ENCODE measurements at regions not wholly inside any gene's neighbourhood (a gene's known extent, or its start where the extent isn't known, plus 50 kb on each side); places are given as distances from the start of the nearest gene placed in this dataset.

DNA sequence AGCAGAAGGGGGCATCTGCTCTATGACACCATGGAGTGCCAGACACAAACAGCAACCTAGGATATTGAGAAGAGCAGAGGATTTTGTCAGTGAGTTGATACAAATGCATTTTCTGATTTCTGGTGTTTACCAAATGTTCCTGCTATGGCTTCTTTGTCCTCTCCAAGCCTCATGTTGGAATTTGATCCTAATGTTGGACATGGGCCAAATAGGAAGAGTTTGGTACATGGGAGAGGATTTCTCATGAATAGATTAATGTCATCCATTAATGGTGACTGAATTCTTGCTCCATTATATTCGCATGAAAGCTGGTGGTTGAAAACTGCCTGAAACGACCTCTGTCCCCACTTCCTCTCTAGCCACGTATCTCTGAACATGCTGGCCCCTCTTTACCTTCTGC, 1002.2 kb upstream of the FLRT2 start:
- no peak for DNase-seq (ENCODE audit: low read depth)
- TF ChIP-seq, protein P1, sequence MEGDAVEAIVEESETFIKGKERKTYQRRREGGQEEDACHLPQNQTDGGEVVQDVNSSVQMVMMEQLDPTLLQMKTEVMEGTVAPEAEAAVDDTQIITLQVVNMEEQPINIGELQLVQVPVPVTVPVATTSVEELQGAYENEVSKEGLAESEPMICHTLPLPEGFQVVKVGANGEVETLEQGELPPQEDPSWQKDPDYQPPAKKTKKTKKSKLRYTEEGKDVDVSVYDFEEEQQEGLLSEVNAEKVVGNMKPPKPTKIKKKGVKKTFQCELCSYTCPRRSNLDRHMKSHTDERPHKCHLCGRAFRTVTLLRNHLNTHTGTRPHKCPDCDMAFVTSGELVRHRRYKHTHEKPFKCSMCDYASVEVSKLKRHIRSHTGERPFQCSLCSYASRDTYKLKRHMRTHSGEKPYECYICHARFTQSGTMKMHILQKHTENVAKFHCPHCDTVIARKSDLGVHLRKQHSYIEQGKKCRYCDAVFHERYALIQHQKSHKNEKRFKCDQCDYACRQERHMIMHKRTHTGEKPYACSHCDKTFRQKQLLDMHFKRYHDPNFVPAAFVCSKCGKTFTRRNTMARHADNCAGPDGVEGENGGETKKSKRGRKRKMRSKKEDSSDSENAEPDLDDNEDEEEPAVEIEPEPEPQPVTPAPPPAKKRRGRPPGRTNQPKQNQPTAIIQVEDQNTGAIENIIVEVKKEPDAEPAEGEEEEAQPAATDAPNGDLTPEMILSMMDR (IDR thresholded peaks at IDR 0.05; ENCODE audit: low read length, missing control alignments): no peak
- no peak overlapping the region for H3K4me3 ChIP-seq (replicated peaks; ENCODE audit: low read depth, low read length)

DNA sequence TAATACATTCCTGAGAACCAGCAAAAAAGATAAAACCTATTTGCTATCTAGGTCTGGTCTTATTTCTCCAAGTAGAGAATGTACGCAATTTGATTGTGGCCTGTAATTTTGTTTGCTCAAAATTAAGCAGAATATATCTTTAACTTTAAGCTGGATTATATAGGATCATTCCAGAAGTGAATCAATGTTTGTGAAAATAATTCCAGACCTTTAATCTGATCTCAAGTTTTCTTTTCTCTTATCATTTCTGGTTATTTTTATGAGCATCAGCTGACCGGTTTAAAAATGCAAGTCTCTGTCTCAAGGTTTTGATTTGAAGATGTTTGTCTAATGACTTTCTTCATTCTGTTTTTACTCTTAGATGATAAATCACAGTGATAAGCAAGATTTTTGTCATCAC, 997.9 kb upstream of the FLRT2 start:
- no peak for DNase-seq (ENCODE audit: low read depth)
- H3K4me3 ChIP-seq (replicated peaks; ENCODE audit: low read depth, low read length): no peak overlapping the region
- TF ChIP-seq, protein P1 (IDR thresholded peaks at IDR 0.05; ENCODE audit: low read length, missing control alignments): no peak

DNA sequence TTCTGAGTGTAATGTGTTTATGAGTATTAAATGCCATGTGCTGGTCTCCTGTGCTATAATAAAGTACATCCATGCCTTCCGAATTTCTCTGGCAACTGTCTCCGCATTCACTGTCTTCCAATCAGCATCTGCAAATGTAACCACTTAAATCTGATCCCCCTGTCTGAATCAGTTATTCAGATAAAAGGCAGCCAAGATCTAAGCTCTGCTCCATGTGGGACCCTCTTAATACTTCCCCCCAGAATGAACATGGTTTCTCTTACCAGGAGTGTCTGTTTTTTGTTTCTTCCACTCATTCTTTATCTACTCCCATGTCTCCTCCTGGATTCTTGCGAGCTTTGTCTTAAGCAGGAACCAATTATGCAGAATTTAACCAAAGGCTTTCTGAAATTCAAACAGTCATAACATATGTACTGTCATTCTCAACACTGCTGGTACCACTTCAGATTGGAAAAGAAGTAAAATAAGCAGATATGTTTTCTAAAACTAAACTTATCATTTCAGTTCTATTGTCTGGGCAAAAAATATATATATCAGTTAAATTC, 996.7 kb upstream of the FLRT2 start:
- TF ChIP-seq, protein P1 (IDR thresholded peaks at IDR 0.05; ENCODE audit: low read length, missing control alignments): no peak
- no peak for DNase-seq (ENCODE audit: low read depth)
- no peak overlapping the region for H3K4me3 ChIP-seq (replicated peaks; ENCODE audit: low read depth, low read length)

DNA sequence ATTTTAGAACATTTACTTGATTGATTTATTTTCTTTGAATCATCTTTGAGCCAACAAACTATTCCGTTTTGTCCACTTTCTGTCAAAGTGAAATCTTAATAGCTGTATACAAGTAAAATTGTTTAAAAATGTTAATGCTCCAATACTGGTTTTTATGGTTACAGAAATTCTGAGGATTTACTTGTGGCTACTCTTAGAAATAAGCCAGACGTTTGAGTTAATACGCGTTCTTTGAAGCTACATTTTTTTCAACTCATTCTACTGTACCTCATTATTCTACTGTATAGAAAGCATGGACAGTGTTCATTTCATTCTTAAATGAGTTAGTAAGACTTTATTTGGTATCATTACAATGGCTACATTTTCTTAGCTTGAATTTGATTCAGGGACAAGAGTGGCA, 996.2 kb upstream of the FLRT2 start:
- H3K4me3 ChIP-seq (replicated peaks; ENCODE audit: low read depth, low read length): no peak overlapping the region
- no peak for DNase-seq (ENCODE audit: low read depth)
- TF ChIP-seq, protein P1 (IDR thresholded peaks at IDR 0.05; ENCODE audit: low read length, missing control alignments): no peak

DNA sequence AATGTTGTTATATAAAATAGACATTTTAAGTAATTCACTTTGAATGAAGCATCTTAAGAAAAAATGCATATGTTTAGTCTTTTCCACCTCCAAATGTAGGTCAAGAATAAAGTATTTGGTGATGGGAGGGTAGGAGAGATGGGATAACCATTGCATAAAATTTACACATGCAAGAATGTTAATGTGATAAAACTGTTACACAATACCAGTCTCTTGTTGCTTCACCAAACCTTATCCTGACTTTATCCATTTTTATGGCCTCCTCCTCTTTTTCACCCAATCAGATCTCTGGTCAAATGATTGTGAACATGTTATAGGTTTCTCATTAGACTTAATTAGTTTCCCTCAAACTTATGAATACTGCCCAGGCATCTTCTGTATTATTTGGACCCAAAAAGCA, 994.5 kb upstream of the FLRT2 start:
- no peak overlapping the region for H3K4me3 ChIP-seq (replicated peaks; ENCODE audit: low read depth, low read length)
- DNase-seq (ENCODE audit: low read depth): peak; percentile 3
- TF ChIP-seq, protein P1 (IDR thresholded peaks at IDR 0.05; ENCODE audit: low read length, missing control alignments): no peak

DNA sequence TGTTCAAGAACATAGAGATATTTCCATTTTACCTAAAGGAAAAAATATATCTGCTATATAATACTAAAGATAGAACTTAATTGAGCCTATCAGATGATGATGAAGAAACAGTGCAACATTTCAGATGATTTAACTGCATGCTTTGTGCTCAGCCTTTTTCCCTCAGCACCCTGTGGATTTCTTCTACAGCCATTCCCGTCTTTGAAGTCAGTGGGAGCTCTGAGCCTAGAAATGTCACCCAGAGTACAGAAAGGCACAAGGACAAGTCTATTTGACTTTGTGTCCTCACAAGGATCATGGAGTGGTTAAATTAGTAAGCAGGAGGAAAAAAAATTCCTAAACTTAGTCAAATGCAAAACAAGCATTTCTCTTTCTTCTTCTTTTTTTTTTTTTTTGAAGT, 994.0 kb upstream of the FLRT2 start:
- no peak overlapping the region for H3K4me3 ChIP-seq (replicated peaks; ENCODE audit: low read depth, low read length)
- TF ChIP-seq, protein P1 (IDR thresholded peaks at IDR 0.05; ENCODE audit: low read length, missing control alignments): no peak
- no peak for DNase-seq (ENCODE audit: low read depth)

DNA sequence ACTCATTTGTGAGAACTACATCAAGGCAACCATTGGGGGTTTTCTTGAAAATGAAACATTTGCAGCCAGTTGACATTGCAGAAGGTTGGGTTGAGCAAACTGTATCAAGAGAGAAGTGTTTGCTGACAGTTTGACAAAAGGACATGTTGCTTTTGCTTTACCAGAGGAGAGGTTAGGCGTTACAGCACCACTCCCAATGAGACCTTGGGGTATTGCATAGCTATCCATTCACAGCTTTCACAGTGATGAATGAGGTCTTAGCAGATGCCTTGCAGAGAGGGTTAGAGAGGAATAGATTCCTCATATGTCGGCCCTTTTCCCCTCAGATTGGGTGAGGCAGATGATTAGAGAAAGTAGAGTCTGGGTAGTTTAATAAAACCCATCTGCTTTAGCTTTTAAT, 988.9 kb upstream of the FLRT2 start:
- no peak overlapping the region for H3K4me3 ChIP-seq (replicated peaks; ENCODE audit: low read depth, low read length)
- TF ChIP-seq, protein P1 (IDR thresholded peaks at IDR 0.05; ENCODE audit: low read length, missing control alignments): no peak

More for the DNA sequence above, 988.9 kb upstream of the FLRT2 start:
- no peak for DNase-seq (ENCODE audit: low read depth)

Data from fibroblast of pulmonary artery (primary cell).